ENCODE measurements at regions not wholly inside any gene's neighbourhood (a gene's known extent, or its start where the extent isn't known, plus 50 kb on each side); places are given as distances from the start of the nearest gene placed in this dataset.

- no peaks in the 10 kb centered on the region for H3K4me1 ChIP-seq
- no peak overlapping the region for H3K4me3 ChIP-seq
- no peak overlapping the region for H3K27ac ChIP-seq
- no peak for TF ChIP-seq CTCF (IDR thresholded peaks at IDR 0.05)
- H3K9me3 ChIP-seq = peaks cover 9% of the 10 kb centered on the region
- no peaks in the 10 kb centered on the region for H3K27me3 ChIP-seq (ENCODE audit: low read depth)
- H3K36me3 ChIP-seq = no peaks in the 10 kb centered on the region
- intact Hi-C loops (cut with DNase I) = no loop called here
- no peak for ATAC-seq
- DNase-seq = no peak
Measured at GRCh38 chr3:187927565-187927964, 182.3 kb upstream of the BCL6 start.

GRCh38 chr3:187929112-187929816 is 184.0 kb upstream of the BCL6 start:
- Histone ChIP-seq H3K4me3 (no peak overlapping the region), H3K27ac (no peak overlapping the region), H3K36me3 (no peaks in the 10 kb centered on the region), H3K27me3 (ENCODE audit: low read depth) (no peaks in the 10 kb centered on the region), H3K9me3 (peaks cover 8% of the 10 kb centered on the region), H3K4me1 (no peaks in the 10 kb centered on the region)
- ATAC-seq (no peak), DNase-seq (no peak)
- TF ChIP-seq CTCF (IDR thresholded peaks at IDR 0.05) = no peak
- intact Hi-C loops (cut with DNase I) = no loop called here

- no peak overlapping the region for H3K4me3 ChIP-seq
- no peak for TF ChIP-seq CTCF (IDR thresholded peaks at IDR 0.05)
- H3K4me1 ChIP-seq = no peaks in the 10 kb centered on the region
- H3K27ac ChIP-seq = no peak overlapping the region
- H3K27me3 ChIP-seq (ENCODE audit: low read depth) = no peaks in the 10 kb centered on the region
- H3K36me3 ChIP-seq = no peaks in the 10 kb centered on the region
- intact Hi-C loops (cut with DNase I) = no loop called here
- ATAC-seq (no peak), DNase-seq (no peak)
- peaks cover under 1% of the 10 kb centered on the region for H3K9me3 ChIP-seq
Measured at GRCh38 chr3:187930021-187930420, 184.8 kb upstream of the BCL6 start.

GRCh38 chr3:187931101-187931500 is 185.8 kb upstream of the BCL6 start:
- intact Hi-C loops (cut with DNase I) = no loop called here
- ATAC-seq = no peak
- no peak for TF ChIP-seq CTCF (IDR thresholded peaks at IDR 0.05)

GRCh38 chr3:187931770-187932278 is 186.6 kb upstream of the BCL6 start:
- DNase-seq (no peak), ATAC-seq (no peak)
- no peaks in the 10 kb centered on the region for H3K27me3 ChIP-seq (ENCODE audit: low read depth)
- H3K4me3 ChIP-seq = no peak overlapping the region
- no peaks in the 10 kb centered on the region for H3K36me3 ChIP-seq
- H3K4me1 ChIP-seq = peaks cover 5% of the 10 kb centered on the region
- H3K27ac ChIP-seq = no peak overlapping the region
- intact Hi-C loops (cut with DNase I) = no loop called here
- no peaks in the 10 kb centered on the region for H3K9me3 ChIP-seq
- TF ChIP-seq CTCF (IDR thresholded peaks at IDR 0.05) = no peak

More at GRCh38 chr3:187931101-187931500, 185.8 kb upstream of the BCL6 start:
- Histone ChIP-seq H3K27ac (no peak overlapping the region), H3K27me3 (ENCODE audit: low read depth) (no peaks in the 10 kb centered on the region), H3K4me3 (no peak overlapping the region), H3K4me1 (peaks cover 5% of the 10 kb centered on the region), H3K36me3 (no peaks in the 10 kb centered on the region), H3K9me3 (no peaks in the 10 kb centered on the region)
- DNase-seq = no peak

Measured in lower lobe of right lung (tissue), 2 donors.